GM23338 (cell line): ENCODE measurements at regions not wholly inside any gene's neighbourhood (a gene's known extent, or its start where the extent isn't known, plus 50 kb on each side); places are given as distances from the start of the nearest gene placed in this dataset.

ENCODE experiments used
- ATAC-seq: fragments of 200-7000 bp; cut with Tn5 transposase; 3 replicates; pipeline ENCODE4 v1.9.1; 2020
- DNase-seq: peaks from one replicate; pipeline ENCODE4 v3.0.0-alpha.2; 2015; ENCODE audit warnings: low spot score
- H2AFZ ChIP-seq: fragments of 200-600 bp; sonication (generic); 2 replicates; pipeline ENCODE4 v1.8.0; 2016; ENCODE audit warnings: antibody characterized with exemption, mild to moderate bottlenecking, moderate library complexity
- H3F3A ChIP-seq: fragments of 200-600 bp; sonication (generic); replicated peaks from 2 replicates; pipeline ENCODE4 v1.8.0; 2017; ENCODE audit warnings: antibody characterized with exemption, mixed run types, low read depth
- H3K27ac ChIP-seq: fragments of 200-600 bp; sonication (generic); 2 replicates; pipeline ENCODE4 v1.6.1; 2016; ENCODE audit warnings: low read depth
- H3K27me3 ChIP-seq: fragments of 200-600 bp; sonication (generic); 2 replicates; pipeline ENCODE4 v1.8.0; 2016; ENCODE audit warnings: mild to moderate bottlenecking, mixed run types, moderate library complexity; ENCODE audit not compliant: insufficient read depth
- H3K36me3 ChIP-seq: fragments of 200-600 bp; sonication (generic); 2 replicates; pipeline ENCODE4 v1.8.0; 2016; ENCODE audit warnings: mild to moderate bottlenecking; ENCODE audit not compliant: insufficient read depth
- H3K4me1 ChIP-seq: fragments of 200-600 bp; sonication (generic); 2 replicates; pipeline ENCODE4 v1.8.0; 2016; ENCODE audit warnings: mild to moderate bottlenecking, moderate library complexity; ENCODE audit not compliant: insufficient read depth
- H3K4me2 ChIP-seq: fragments of 200-600 bp; sonication (generic); 2 replicates; pipeline ENCODE4 v1.7.1; 2017; ENCODE audit warnings: mixed run types
- H3K4me3 ChIP-seq: fragments of 200-600 bp; sonication (generic); 2 replicates; pipeline ENCODE4 v1.6.1; 2016; ENCODE audit warnings: mixed run types
- H3K79me2 ChIP-seq: fragments of 200-600 bp; sonication (generic); replicated peaks from 2 replicates; pipeline ENCODE4 v1.8.0; 2017; ENCODE audit warnings: mild to moderate bottlenecking; ENCODE audit not compliant: insufficient read depth
- H3K9me2 ChIP-seq: fragments of 200-600 bp; sonication (generic); 2 replicates; pipeline ENCODE4 v1.8.0; 2017; ENCODE audit not compliant: insufficient read depth
- H4K20me1 ChIP-seq: fragments of 200-600 bp; sonication (generic); replicated peaks from 2 replicates; pipeline ENCODE4 v1.8.0; 2017; ENCODE audit warnings: mild to moderate bottlenecking; ENCODE audit not compliant: insufficient read depth
- H3K27ac Mint-ChIP-seq: 2 replicates; pipeline ENCODE4 v1.8.0; 2020; ENCODE audit warnings: inconsistent platforms, mild to moderate bottlenecking, moderate library complexity, mixed read lengths
- H3K27me3 Mint-ChIP-seq: 3 replicates; pipeline ENCODE4 v1.8.0; 2022; ENCODE audit warnings: low read depth, mild to moderate bottlenecking, moderate library complexity, mixed read lengths, inconsistent platforms; ENCODE audit not compliant: insufficient read depth, poor library complexity
- H3K36me3 Mint-ChIP-seq: 3 replicates; pipeline ENCODE4 v1.8.0; 2021; ENCODE audit warnings: low read depth, mild to moderate bottlenecking, inconsistent platforms, moderate library complexity, mixed read lengths
- H3K4me1 Mint-ChIP-seq: 3 replicates; pipeline ENCODE4 v1.8.0; 2020; ENCODE audit warnings: mild to moderate bottlenecking, inconsistent platforms, mixed read lengths
- H3K4me3 Mint-ChIP-seq: 3 replicates; pipeline ENCODE4 v1.8.0; 2021; ENCODE audit warnings: moderate library complexity, mild to moderate bottlenecking, inconsistent platforms, mixed read lengths
- H3K9me3 Mint-ChIP-seq: 3 replicates; pipeline ENCODE4 v1.8.0; 2020; ENCODE audit warnings: moderate library complexity, mild to moderate bottlenecking, inconsistent platforms, mixed read lengths
- ETS1 ChIP-seq: IDR thresholded peaks from 2 replicates; pipeline ENCODE4 v1.6.1; 2016; ENCODE audit warnings: antibody characterized with exemption
- JUNB ChIP-seq: IDR thresholded peaks from one replicate; pipeline ENCODE4 v1.6.1; 2016; ENCODE audit warnings: antibody characterized with exemption; ENCODE audit not compliant: unreplicated experiment
- NANOG ChIP-seq: IDR thresholded peaks from 2 replicates; pipeline ENCODE4 v1.6.1; 2016; ENCODE audit warnings: antibody characterized with exemption, borderline replicate concordance
- REST ChIP-seq: IDR thresholded peaks from one replicate; pipeline ENCODE4 v1.6.1; 2018; ENCODE audit warnings: antibody characterized with exemption; ENCODE audit not compliant: unreplicated experiment
- ZNF114 ChIP-seq: fragments of 250-450 bp; sonication (Bioruptor Pico); IDR thresholded peaks from 2 replicates; pipeline ENCODE4 v1.5.0; 2020; ENCODE audit warnings: mild to moderate bottlenecking, moderate library complexity
- ZNF331 ChIP-seq: fragments of 250-450 bp; sonication (Bioruptor Pico); IDR thresholded peaks from 2 replicates; pipeline ENCODE4 v1.5.0; 2020; ENCODE audit warnings: low read depth, mild to moderate bottlenecking, moderate library complexity
- ZNF462 ChIP-seq: fragments of 250-450 bp; sonication (Bioruptor Pico); IDR thresholded peaks from 2 replicates; pipeline ENCODE4 v1.5.0; 2020; ENCODE audit warnings: mild to moderate bottlenecking, moderate library complexity

GRCh38 chr1:36738245-36738644 is 255.5 kb upstream of the CSF3R start (continued):
- no peak for TF ChIP-seq ZNF462 (CRISPR knock-in tag)

GRCh38 chr1:36737767-36738166 is 255.1 kb upstream of the CSF3R start:
- H3K27ac Mint-ChIP-seq = no peak overlapping the region
- no peak overlapping the region for H3K4me3 Mint-ChIP-seq
- H3K4me1 Mint-ChIP-seq = peaks cover 22% of the 10 kb centered on the region
- ATAC-seq (no peak), DNase-seq (no peak)
- no peak overlapping the region for H3K4me3 ChIP-seq
- peaks cover 9% of the 10 kb centered on the region; the same call in 1 of the 2 replicates for H3K9me2 ChIP-seq
- H3K9me3 Mint-ChIP-seq = peaks cover 3% of the 10 kb centered on the region; the same call in 1 of the 3 replicates
- peaks cover 4% of the 10 kb centered on the region; the same call in 1 of the 2 replicates for H3K4me1 ChIP-seq
- peaks cover 11% of the 10 kb centered on the region for H3K27me3 Mint-ChIP-seq
- no peaks in the 10 kb centered on the region for H3K27me3 ChIP-seq
- no peak for TF ChIP-seq ETS1
- no peak for TF ChIP-seq REST
- TF ChIP-seq NANOG = no peak
- no peak for TF ChIP-seq ZNF114 (CRISPR knock-in tag)
- TF ChIP-seq JUNB = no peak
- no peak for TF ChIP-seq ZNF331 (CRISPR knock-in tag)
- H3K36me3 Mint-ChIP-seq = no peaks in the 10 kb centered on the region
- no peak overlapping the region for H3K4me2 ChIP-seq
- no peaks in the 10 kb centered on the region for H3K79me2 ChIP-seq
- no peak overlapping the region for H3K27ac ChIP-seq
- no peaks in the 10 kb centered on the region for H4K20me1 ChIP-seq
- no peak overlapping the region for H2AFZ ChIP-seq
- no peaks in the 10 kb centered on the region for H3K36me3 ChIP-seq
- H3F3A ChIP-seq = no peaks in the 10 kb centered on the region
